Endothelial cell (in vitro differentiated cells): ENCODE measurements at regions not wholly inside any gene's neighbourhood (a gene's known extent, or its start where the extent isn't known, plus 50 kb on each side); places are given as distances from the start of the nearest gene placed in this dataset.

Experiments used
- DNase-seq: peaks from one replicate; pipeline ENCODE4 v3.0.0; 2021; ENCODE audit warnings: low spot score
- H3K27ac Mint-ChIP-seq: one replicate; pipeline ENCODE4 v1.8.0; 2021; ENCODE audit warnings: mixed read lengths, inconsistent platforms; ENCODE audit not compliant: unreplicated experiment
- H3K27me3 Mint-ChIP-seq: one replicate; pipeline ENCODE4 v1.8.0; 2021; ENCODE audit warnings: mild to moderate bottlenecking, moderate library complexity, mixed read lengths, inconsistent platforms; ENCODE audit not compliant: unreplicated experiment
- H3K36me3 Mint-ChIP-seq: one replicate; pipeline ENCODE4 v1.8.0; 2021; ENCODE audit warnings: mild to moderate bottlenecking, low read depth, mixed read lengths, inconsistent platforms; ENCODE audit not compliant: unreplicated experiment
- H3K4me1 Mint-ChIP-seq: one replicate; pipeline ENCODE4 v1.8.0; 2021; ENCODE audit warnings: mild to moderate bottlenecking, mixed read lengths, inconsistent platforms; ENCODE audit not compliant: unreplicated experiment
- H3K4me3 Mint-ChIP-seq: one replicate; pipeline ENCODE4 v1.8.0; 2021; ENCODE audit warnings: mild to moderate bottlenecking, mixed read lengths, inconsistent platforms; ENCODE audit not compliant: unreplicated experiment
- H3K9me3 Mint-ChIP-seq: one replicate; pipeline ENCODE4 v1.8.0; 2021; ENCODE audit warnings: mixed read lengths, inconsistent platforms; ENCODE audit not compliant: unreplicated experiment
- CTCF ChIP-seq: fragments of 200-600 bp; sonication (generic); IDR thresholded peaks from one replicate; pipeline ENCODE4 v1.5.0; 2021; ENCODE audit warnings: antibody characterized with exemption; ENCODE audit not compliant: unreplicated experiment

- no peak for DNase-seq
- Mint-ChIP-seq H3K36me3 (no peaks in the 10 kb centered on the region), H3K27ac (no peak overlapping the region), H3K9me3 (no peaks in the 10 kb centered on the region), H3K4me3 (no peak overlapping the region), H3K27me3 (peaks cover 4% of the 10 kb centered on the region), H3K4me1 (no peaks in the 10 kb centered on the region)
- no peak for TF ChIP-seq CTCF
These were observed 394.4 kb upstream of the PCDH20 start for GRCh38 chr13:61810065-61810464.

GRCh38 chr13:61797397-61797796, 381.7 kb upstream of the PCDH20 start:
- Mint-ChIP-seq H3K27ac (no peak overlapping the region), H3K9me3 (no peaks in the 10 kb centered on the region)

DNA sequence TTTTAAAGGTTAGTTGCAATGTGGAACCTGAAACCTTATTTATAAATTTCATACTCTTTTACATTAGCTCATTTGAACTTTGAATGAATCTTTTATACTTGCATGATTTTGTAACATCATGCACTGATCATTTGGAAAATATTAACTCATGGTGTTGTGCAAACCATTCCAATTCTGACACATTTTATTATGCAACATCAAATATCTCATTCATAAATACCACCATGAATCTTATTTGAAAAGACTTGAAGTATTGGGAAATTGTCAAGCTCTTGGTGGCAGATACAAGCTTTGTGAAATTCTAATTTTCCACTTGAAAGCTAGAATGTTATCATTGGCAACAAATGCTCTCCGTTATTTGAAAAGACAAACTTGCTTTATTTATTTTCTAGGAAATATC, 379.9 kb upstream of the PCDH20 start:
- Mint-ChIP-seq H3K4me1 (no peaks in the 10 kb centered on the region), H3K27ac (no peak overlapping the region), H3K4me3 (no peak overlapping the region), H3K27me3 (no peaks in the 10 kb centered on the region), H3K9me3 (no peaks in the 10 kb centered on the region), H3K36me3 (no peaks in the 10 kb centered on the region)
- no peak for TF ChIP-seq CTCF
- DNase-seq, result no peak

More at GRCh38 chr13:61797397-61797796, 381.7 kb upstream of the PCDH20 start:
- no peak for DNase-seq
- Mint-ChIP-seq H3K27me3 (no peaks in the 10 kb centered on the region), H3K4me1 (no peaks in the 10 kb centered on the region), H3K36me3 (no peaks in the 10 kb centered on the region), H3K4me3 (no peak overlapping the region)
- TF ChIP-seq CTCF, result no peak

DNA sequence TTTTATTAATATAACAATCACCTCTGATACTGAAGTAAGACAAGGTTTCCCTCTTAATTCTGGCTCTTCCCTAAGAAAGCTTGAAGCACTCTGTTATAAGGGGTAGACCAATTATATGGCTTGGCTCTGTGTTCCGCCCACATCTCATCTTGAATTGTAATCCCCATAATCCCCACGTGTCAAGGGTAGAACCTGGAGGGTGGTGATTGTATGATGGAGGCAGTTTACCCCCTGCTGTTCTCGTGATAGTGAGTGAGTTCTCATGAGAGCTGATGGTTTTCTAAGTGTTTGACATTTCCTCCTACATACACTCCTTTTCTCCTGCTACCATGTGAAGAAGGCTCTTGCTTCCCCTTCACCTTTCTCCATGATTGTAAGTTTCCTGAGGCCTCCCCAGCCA, 363.8 kb upstream of the PCDH20 start:
- no peak overlapping the region for H3K4me3 Mint-ChIP-seq
- no peak for TF ChIP-seq CTCF
- no peaks in the 10 kb centered on the region for H3K9me3 Mint-ChIP-seq
- H3K36me3 Mint-ChIP-seq, result no peaks in the 10 kb centered on the region
- H3K4me1 Mint-ChIP-seq, result peaks cover 7% of the 10 kb centered on the region
- no peak overlapping the region for H3K27ac Mint-ChIP-seq
- DNase-seq, result no peak
- no peaks in the 10 kb centered on the region for H3K27me3 Mint-ChIP-seq

GRCh38 chr13:61778531-61778930, 362.9 kb upstream of the PCDH20 start:
- no peaks in the 10 kb centered on the region for H3K9me3 Mint-ChIP-seq
- no peak for DNase-seq
- no peak for TF ChIP-seq CTCF
- H3K27me3 Mint-ChIP-seq, result no peaks in the 10 kb centered on the region
- no peak overlapping the region for H3K4me3 Mint-ChIP-seq
- peaks cover 7% of the 10 kb centered on the region for H3K4me1 Mint-ChIP-seq
- H3K27ac Mint-ChIP-seq, result no peak overlapping the region
- no peaks in the 10 kb centered on the region for H3K36me3 Mint-ChIP-seq
